ENCODE measurements at regions not wholly inside any gene's neighbourhood (a gene's known extent, or its start where the extent isn't known, plus 50 kb on each side); places are given as distances from the start of the nearest gene placed in this dataset.

DNA sequence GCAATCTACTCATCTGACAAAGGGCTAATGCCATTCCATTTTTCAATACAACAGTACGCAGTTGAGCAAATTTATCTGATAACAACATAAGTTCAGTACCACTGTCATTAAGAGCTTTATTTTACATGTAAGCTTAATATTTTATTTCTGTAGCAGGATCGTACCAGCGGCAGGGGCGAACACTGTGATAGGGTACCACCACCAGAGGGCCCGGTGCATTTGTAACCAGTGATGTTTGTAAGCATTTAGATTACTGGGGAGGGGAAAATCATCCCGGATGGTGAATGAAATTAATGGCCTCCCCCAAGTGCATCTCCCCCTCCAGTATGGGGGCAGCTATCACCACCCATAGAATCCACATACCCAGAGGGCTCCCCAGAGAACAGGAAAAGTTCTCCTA lies 179.0 kb downstream of the ADGRA3 start:
- H3K27me3 ChIP-seq (ENCODE audit: control insufficient read depth, insufficient read depth, low read length), result no peaks in the 10 kb centered on the region
- H3K4me1 ChIP-seq (ENCODE audit: control insufficient read depth, insufficient read depth, low read length), result no peaks in the 10 kb centered on the region
- no peak overlapping the region for H3K4me3 ChIP-seq (ENCODE audit: low read length)
- H3K27ac ChIP-seq (ENCODE audit: low read depth, low read length), result no peak overlapping the region
- H3K36me3 ChIP-seq (ENCODE audit: control insufficient read depth, insufficient read depth, low read length), result no peaks in the 10 kb centered on the region
- H3K9ac ChIP-seq (ENCODE audit: low read length), result no peak overlapping the region

DNA sequence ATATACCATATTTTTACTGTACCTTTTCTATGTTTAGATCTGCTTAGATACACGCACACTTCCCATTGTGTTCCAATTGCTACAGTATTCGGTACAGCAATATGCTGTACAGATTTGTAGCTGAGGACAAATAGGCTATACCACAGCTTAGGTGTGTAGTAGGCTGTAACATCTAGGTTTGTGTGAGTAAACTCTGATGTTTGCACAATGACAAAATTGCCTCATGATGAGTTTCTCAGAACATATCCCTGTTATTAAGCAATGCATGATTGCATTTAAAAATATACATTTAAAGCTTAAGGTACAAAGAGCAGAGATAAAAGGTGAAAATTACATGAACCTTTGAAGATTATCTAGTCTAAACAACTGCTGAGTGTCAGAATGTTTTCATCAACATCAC lies 181.7 kb downstream of the ADGRA3 start:
- Histone ChIP-seq H3K9ac (ENCODE audit: low read length) (no peak overlapping the region), H3K27me3 (ENCODE audit: control insufficient read depth, insufficient read depth, low read length) (no peaks in the 10 kb centered on the region), H3K27ac (ENCODE audit: low read depth, low read length) (no peak overlapping the region), H3K36me3 (ENCODE audit: control insufficient read depth, insufficient read depth, low read length) (peaks cover 2% of the 10 kb centered on the region), H3K4me1 (ENCODE audit: control insufficient read depth, insufficient read depth, low read length) (no peaks in the 10 kb centered on the region), H3K4me3 (ENCODE audit: low read length) (no peak overlapping the region)

DNA sequence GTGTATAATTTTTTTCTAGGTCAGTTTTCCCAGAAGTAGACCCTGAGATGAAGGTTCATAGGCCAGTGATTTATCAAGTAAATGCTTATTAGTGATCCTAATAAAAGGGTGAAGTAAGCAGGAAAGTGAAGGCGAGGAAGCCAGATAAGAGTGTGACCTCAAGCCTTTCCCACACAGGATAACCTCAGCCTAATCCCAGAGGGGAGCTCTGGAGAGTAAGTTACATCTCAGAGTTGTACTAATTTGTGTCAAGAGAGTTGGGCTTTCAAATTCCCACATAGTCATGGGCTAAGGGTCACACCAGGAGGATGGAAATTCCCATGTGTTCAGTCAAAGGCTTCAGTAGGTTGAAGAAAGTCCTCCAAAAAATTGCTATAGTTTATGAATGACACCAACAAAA lies 191.4 kb downstream of the ADGRA3 start:
- H3K36me3 ChIP-seq (ENCODE audit: control insufficient read depth, insufficient read depth, low read length), result peaks cover 1% of the 10 kb centered on the region
- H3K4me3 ChIP-seq (ENCODE audit: low read length), result no peak overlapping the region
- H3K4me1 ChIP-seq (ENCODE audit: control insufficient read depth, insufficient read depth, low read length), result no peaks in the 10 kb centered on the region
- no peak overlapping the region for H3K9ac ChIP-seq (ENCODE audit: low read length)
- H3K27me3 ChIP-seq (ENCODE audit: control insufficient read depth, insufficient read depth, low read length), result no peaks in the 10 kb centered on the region
- H3K27ac ChIP-seq (ENCODE audit: low read depth, low read length), result no peak overlapping the region

DNA sequence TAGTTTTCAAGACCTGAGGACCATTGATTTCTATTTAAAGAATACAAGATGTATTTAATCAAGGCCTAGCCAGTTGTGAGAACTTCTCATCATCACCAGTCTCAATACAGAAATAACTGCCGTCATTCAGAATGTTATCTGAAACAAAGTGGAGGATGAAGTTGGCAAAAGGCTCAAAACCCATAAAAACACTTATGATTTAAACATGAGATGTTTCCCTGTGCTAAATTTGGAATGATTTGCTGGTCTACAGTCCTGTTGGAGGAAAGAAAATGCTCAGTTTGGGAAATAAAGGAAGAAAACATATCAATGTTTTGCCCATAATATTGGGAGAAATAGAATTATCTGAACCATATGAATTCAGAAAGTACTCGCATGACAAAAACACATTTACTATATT lies 192.2 kb downstream of the ADGRA3 start:
- no peak overlapping the region for H3K27ac ChIP-seq (ENCODE audit: low read depth, low read length)
- H3K4me3 ChIP-seq (ENCODE audit: low read length), result no peak overlapping the region
- H3K36me3 ChIP-seq (ENCODE audit: control insufficient read depth, insufficient read depth, low read length), result no peaks in the 10 kb centered on the region
- H3K27me3 ChIP-seq (ENCODE audit: control insufficient read depth, insufficient read depth, low read length), result no peaks in the 10 kb centered on the region
- no peaks in the 10 kb centered on the region for H3K4me1 ChIP-seq (ENCODE audit: control insufficient read depth, insufficient read depth, low read length)
- H3K9ac ChIP-seq (ENCODE audit: low read length), result no peak overlapping the region

DNA sequence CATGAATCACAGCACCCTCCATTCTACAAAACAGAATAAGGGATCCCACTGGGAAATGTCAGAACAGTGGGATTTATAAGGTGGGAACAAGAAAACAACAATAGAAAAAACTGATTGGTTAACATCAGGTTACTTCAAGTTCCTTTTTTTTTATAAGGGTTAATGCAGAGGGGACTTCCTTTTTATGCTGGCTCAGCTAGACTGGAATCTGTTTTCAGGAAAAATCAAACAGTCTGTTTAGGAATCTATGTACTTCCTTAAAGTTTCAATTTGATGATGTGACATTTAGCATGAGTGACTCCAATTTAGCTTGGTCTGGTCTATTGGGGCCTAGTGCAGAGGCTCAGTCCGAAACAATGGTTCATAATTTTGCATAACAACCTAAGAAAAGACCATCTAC lies 192.9 kb downstream of the ADGRA3 start:
- no peak overlapping the region for H3K27ac ChIP-seq (ENCODE audit: low read depth, low read length)
- H3K9ac ChIP-seq (ENCODE audit: low read length), result no peak overlapping the region
- H3K27me3 ChIP-seq (ENCODE audit: control insufficient read depth, insufficient read depth, low read length), result no peaks in the 10 kb centered on the region
- no peaks in the 10 kb centered on the region for H3K4me1 ChIP-seq (ENCODE audit: control insufficient read depth, insufficient read depth, low read length)
- H3K36me3 ChIP-seq (ENCODE audit: control insufficient read depth, insufficient read depth, low read length), result no peaks in the 10 kb centered on the region
- H3K4me3 ChIP-seq (ENCODE audit: low read length), result no peak overlapping the region

DNA sequence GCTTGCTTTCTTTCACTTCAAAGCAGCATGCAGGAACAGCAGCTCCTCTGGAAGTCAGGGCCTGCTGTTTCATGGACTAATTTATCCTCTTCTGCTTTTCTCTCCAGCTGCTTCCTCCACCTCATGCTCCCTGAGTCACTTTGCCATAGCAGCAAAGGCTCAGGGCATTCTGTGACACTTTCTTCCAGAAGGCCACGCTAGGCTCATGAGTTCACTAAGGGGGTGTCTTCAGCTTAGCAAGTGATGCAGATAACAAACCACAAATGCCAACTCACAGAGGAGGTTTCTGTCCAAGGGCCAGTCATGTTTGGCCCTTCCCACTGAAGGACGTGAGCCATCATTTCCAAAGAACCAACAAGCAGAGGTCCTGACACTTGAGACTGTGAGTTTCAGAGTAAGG lies 200.2 kb downstream of the ADGRA3 start:
- Histone ChIP-seq H3K4me3 (ENCODE audit: low read length) (no peak overlapping the region), H3K9ac (ENCODE audit: low read length) (no peak overlapping the region), H3K27ac (ENCODE audit: low read depth, low read length) (no peak overlapping the region), H3K27me3 (ENCODE audit: control insufficient read depth, insufficient read depth, low read length) (no peaks in the 10 kb centered on the region), H3K4me1 (ENCODE audit: control insufficient read depth, insufficient read depth, low read length) (no peaks in the 10 kb centered on the region), H3K36me3 (ENCODE audit: control insufficient read depth, insufficient read depth, low read length) (no peaks in the 10 kb centered on the region)

DNA sequence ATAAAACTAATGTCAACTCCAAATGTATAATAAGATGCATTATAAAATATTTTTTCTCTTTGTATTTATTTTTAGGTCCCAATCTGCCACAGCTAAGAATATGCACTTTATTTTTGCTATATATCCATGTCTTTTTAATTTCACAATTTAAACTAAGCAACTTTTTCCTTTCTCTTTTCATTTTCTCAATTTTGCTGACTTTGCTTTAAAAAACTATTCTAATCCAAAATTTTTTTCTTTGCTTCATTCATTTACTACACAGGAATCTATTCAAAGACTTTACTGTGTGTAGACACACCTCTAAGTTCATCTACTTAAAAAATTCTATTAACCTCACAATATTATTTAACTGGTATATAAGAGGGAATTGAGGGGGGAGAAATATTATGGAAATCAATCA lies 201.9 kb downstream of the ADGRA3 start:
- no peaks in the 10 kb centered on the region for H3K4me1 ChIP-seq (ENCODE audit: control insufficient read depth, insufficient read depth, low read length)
- H3K27me3 ChIP-seq (ENCODE audit: control insufficient read depth, insufficient read depth, low read length), result no peaks in the 10 kb centered on the region
- H3K27ac ChIP-seq (ENCODE audit: low read depth, low read length), result no peak overlapping the region
- no peak overlapping the region for H3K9ac ChIP-seq (ENCODE audit: low read length)
- no peak overlapping the region for H3K4me3 ChIP-seq (ENCODE audit: low read length)
- no peaks in the 10 kb centered on the region for H3K36me3 ChIP-seq (ENCODE audit: control insufficient read depth, insufficient read depth, low read length)

DNA sequence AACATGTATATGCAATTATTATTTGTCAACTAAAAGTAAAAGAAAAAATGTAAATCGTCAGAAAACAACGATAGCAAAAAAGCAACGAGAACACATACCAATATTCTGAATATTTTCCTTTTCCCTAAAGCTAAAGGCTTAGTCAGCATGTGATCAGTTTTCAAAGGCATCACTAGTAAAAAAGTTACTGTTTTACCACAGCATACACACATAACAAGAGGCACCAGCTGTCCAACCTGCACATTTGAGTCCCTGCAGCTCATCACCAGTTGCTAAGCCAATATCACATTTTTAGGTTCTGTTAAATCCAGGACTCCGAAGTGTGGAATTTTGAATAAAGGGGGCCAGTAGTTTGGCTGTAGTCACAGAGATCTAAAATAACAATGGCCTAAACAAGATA lies 203.8 kb downstream of the ADGRA3 start:
- Histone ChIP-seq H3K4me1 (ENCODE audit: control insufficient read depth, insufficient read depth, low read length) (no peaks in the 10 kb centered on the region), H3K27me3 (ENCODE audit: control insufficient read depth, insufficient read depth, low read length) (no peaks in the 10 kb centered on the region), H3K27ac (ENCODE audit: low read depth, low read length) (no peak overlapping the region), H3K4me3 (ENCODE audit: low read length) (no peak overlapping the region), H3K9ac (ENCODE audit: low read length) (no peak overlapping the region), H3K36me3 (ENCODE audit: control insufficient read depth, insufficient read depth, low read length) (no peaks in the 10 kb centered on the region)

DNA sequence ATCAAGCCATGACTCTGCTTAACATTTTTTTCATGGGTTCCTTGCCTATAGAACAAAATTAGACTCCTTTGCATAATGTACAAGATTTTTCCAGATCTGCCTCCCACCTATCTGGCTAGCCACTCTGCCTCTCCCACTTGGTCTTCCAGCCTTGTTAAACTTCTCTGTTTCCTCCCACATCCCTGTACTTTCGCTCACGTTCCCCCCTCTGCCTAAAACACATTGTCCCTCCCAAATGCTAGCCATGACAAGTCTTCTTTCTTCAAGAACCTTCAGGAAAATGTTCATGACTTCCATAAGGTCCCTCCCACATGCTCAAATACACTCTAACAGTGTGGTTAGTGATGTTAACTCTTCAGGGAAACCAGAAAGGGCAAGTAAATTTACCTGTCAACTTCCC lies 214.6 kb downstream of the ADGRA3 start:
- H3K27ac ChIP-seq (ENCODE audit: low read depth, low read length), result no peak overlapping the region
- H3K27me3 ChIP-seq (ENCODE audit: control insufficient read depth, insufficient read depth, low read length), result no peaks in the 10 kb centered on the region
- no peak overlapping the region for H3K4me3 ChIP-seq (ENCODE audit: low read length)
- no peak overlapping the region for H3K9ac ChIP-seq (ENCODE audit: low read length)
- H3K4me1 ChIP-seq (ENCODE audit: control insufficient read depth, insufficient read depth, low read length), result no peaks in the 10 kb centered on the region
- no peaks in the 10 kb centered on the region for H3K36me3 ChIP-seq (ENCODE audit: control insufficient read depth, insufficient read depth, low read length)

DNA sequence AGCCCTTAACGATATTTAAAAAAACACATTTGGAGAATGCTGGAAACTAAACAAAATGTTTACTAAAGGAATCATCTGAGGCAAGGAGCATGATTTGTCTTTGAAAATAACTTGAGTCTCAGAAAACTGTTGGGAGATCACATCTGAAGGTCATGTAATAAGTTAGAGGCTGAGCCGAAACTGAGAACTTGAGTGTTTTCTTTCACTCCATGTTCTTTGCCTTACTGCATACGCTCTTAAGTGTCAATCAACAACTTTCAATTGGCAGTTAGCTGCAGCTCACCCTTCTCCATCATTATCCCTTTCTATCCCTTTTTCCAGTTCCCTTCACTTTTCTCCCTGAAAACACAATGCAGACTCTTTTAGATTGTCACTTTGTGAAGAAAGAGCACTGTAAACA lies 216.2 kb downstream of the ADGRA3 start:
- no peak overlapping the region for H3K4me3 ChIP-seq (ENCODE audit: low read length)
- no peak overlapping the region for H3K9ac ChIP-seq (ENCODE audit: low read length)
- no peaks in the 10 kb centered on the region for H3K4me1 ChIP-seq (ENCODE audit: control insufficient read depth, insufficient read depth, low read length)
- H3K27ac ChIP-seq (ENCODE audit: low read depth, low read length), result no peak overlapping the region
- H3K36me3 ChIP-seq (ENCODE audit: control insufficient read depth, insufficient read depth, low read length), result no peaks in the 10 kb centered on the region
- no peaks in the 10 kb centered on the region for H3K27me3 ChIP-seq (ENCODE audit: control insufficient read depth, insufficient read depth, low read length)

DNA sequence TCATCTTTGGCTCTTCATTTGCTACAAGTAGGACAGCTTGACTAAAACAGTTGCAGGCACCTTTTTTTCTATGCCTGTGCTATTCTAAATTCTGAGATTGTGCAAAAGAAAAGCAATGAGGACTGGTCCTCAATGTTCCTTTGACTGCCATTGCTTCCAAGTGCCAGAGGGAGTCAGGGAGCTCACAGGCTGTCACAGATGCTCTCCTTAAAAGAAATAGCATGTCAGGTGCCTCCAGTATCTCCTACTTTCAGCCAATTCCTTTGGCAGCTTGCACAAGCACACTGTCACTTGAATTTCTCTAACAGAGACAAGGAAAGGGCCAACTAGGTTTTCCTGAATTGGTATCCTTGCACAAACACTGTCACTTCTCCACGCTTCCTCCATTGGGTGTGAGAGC lies 228.2 kb downstream of the ADGRA3 start:
- Histone ChIP-seq H3K27ac (ENCODE audit: low read depth, low read length) (no peak overlapping the region), H3K9ac (ENCODE audit: low read length) (no peak overlapping the region), H3K4me3 (ENCODE audit: low read length) (no peak overlapping the region), H3K27me3 (ENCODE audit: control insufficient read depth, insufficient read depth, low read length) (no peaks in the 10 kb centered on the region), H3K36me3 (ENCODE audit: control insufficient read depth, insufficient read depth, low read length) (no peaks in the 10 kb centered on the region), H3K4me1 (ENCODE audit: control insufficient read depth, insufficient read depth, low read length) (no peaks in the 10 kb centered on the region)

DNA sequence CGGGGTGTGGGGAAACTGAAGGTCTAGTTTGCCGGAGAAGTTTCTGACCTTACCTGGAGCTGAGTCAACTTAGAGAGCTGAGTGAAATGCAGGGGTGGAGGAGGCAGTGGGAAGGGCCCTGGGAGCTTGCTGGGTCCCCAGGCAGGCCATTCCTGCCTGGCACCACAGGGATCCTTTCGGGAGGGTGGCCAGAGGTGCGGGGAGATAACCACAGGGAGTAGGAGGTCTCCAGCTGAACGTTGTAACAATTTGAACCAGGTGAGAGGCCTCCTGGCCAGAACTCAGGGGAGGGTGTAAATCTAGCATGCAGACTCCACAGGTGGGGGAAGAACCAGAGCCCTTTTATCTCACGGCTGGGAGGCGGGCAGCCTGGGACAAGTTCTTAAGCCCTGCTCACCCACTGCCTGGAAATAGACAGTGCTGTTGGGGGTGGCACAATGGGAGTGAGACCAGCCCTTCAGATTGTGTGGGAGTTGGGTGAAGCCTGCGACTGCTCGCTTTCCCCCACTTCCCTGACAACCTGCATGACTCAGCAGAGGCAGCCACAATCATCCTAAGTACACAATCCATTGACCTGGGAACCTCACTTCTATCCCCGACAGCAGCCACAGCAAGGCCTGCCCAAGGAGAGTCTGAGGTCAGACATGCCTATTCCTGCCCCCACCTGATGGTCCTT lies 247.4 kb downstream of the ADGRA3 start:
- H3K9ac ChIP-seq (ENCODE audit: low read length), result no peak overlapping the region
- H3K36me3 ChIP-seq (ENCODE audit: control insufficient read depth, insufficient read depth, low read length), result no peaks in the 10 kb centered on the region
- no peaks in the 10 kb centered on the region for H3K27me3 ChIP-seq (ENCODE audit: control insufficient read depth, insufficient read depth, low read length)
- no peak overlapping the region for H3K4me3 ChIP-seq (ENCODE audit: low read length)
- H3K27ac ChIP-seq (ENCODE audit: low read depth, low read length), result no peak overlapping the region
- no peaks in the 10 kb centered on the region for H3K4me1 ChIP-seq (ENCODE audit: control insufficient read depth, insufficient read depth, low read length)

DNA sequence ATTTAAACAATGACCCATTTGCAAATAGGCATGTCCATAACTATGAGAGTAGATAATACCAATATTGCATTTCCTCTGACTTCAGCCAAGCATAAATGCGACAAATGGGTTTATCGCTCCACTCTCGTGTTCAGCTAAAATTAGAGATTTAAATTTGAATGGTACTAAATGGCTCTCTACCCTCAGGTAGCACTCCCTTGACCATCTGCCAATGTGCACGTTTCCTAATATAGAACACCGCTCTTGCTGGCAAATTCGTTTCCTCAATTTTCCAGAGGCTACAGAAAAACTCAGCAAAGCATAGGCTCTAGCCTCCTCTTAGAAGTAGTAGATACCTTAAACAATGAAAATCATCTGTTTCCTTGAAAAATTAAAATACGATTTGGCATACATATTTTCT lies 251.6 kb downstream of the ADGRA3 start:
- no peaks in the 10 kb centered on the region for H3K36me3 ChIP-seq (ENCODE audit: control insufficient read depth, insufficient read depth, low read length)
- H3K27me3 ChIP-seq (ENCODE audit: control insufficient read depth, insufficient read depth, low read length), result no peaks in the 10 kb centered on the region
- H3K4me1 ChIP-seq (ENCODE audit: control insufficient read depth, insufficient read depth, low read length), result no peaks in the 10 kb centered on the region
- no peak overlapping the region for H3K9ac ChIP-seq (ENCODE audit: low read length)
- H3K4me3 ChIP-seq (ENCODE audit: low read length), result no peak overlapping the region
- H3K27ac ChIP-seq (ENCODE audit: low read depth, low read length), result no peak overlapping the region

Data from rectal smooth muscle tissue (tissue), 1 donor.